ENCODE measurements at regions not wholly inside any gene's neighbourhood (a gene's known extent, or its start where the extent isn't known, plus 50 kb on each side); places are given as distances from the start of the nearest gene placed in this dataset.
A peak's percentile ranks its signal among the peaks of the same experiment; 100 is the strongest.
"Not testable (repeated sequence)": the region's sequence is repeated elsewhere in the genome, so short reads cannot be mapped to it uniquely, and the experiment has no call there.

DNA sequence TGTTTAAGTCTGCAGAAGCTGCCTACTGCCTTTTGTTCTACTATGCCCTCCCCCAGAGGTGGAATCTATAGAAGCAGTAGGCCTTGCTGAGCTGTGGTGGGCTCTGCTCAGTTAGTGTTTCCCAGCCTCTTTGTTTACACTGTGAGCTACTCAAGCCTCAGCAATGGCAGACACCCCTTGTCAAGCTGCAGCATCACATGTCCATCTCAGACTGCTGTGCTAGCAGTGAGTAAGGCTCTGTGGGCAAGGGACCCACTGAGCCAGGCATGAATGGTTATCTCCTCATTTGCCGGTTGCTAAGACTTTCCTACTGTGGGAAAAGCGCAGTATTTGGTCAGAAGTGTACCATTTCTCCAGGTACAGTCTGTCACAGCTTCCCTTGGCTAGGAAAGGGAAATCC lies 167.4 kb upstream of the IGFBP3 start:
- DNase-seq (ENCODE audit: low read depth); in situ Hi-C loops (cut with HindIII; ENCODE audit: low pct_unique_long_range_greater_than_20kb, low sequenced_read_pairs): not testable (repeated sequence)

DNA sequence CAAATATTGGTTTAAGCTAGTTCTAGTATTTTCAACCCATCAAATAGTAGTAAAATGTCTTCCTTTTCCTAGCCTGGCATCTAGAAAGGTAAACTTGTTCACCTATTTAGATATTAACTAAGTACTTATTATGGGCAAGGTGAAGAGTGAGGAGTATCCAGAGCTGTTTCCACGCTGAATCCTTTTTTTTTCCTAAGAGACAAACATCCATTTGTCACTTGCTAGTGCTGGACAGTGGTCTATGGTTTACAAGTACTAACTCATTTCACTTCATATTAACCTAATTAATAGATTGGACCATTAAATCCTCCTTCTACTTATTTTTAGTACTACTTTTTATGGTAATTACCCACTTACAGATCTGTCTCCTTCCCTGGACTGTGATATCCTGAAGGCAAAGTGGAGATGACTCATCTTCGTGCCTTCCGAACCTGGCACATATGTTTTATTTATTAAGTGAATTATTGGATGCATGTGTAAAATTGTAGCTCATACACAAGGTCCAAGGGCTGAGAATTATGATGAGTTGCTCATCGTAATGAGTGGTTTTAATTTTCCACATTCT lies 159.6 kb upstream of the IGFBP3 start:
- DNase-seq (ENCODE audit: low read depth) = no peak
- in situ Hi-C loops (cut with HindIII; ENCODE audit: low pct_unique_long_range_greater_than_20kb, low sequenced_read_pairs) = no loop called here

- in situ Hi-C loops (cut with HindIII; ENCODE audit: low pct_unique_long_range_greater_than_20kb, low sequenced_read_pairs) = no loop called here
- no peak for DNase-seq (ENCODE audit: low read depth)
Measured at GRCh38 chr7:46079421-46079820, 158.3 kb upstream of the IGFBP3 start.

DNA sequence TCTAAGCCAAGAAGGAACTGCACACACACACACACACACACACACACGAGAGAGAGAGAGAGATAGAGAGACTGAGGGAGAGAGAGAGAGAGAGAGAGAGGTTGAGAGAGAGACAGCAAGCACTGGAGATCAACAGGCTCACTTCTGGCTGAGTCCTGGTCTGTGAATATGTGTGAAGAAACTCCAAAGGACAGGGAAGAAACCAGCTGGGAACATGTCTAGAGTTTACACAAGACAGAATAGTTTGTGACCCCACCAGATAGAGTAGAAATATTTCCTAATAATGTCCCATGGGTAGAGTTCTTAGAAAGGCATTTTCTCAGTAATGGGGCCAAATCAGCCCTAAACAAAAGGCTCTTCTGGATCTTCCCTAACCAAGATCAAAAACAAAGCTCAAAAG lies 155.5 kb upstream of the IGFBP3 start:
- DNase-seq (ENCODE audit: low read depth) = no peak
- in situ Hi-C loops (cut with HindIII; ENCODE audit: low pct_unique_long_range_greater_than_20kb, low sequenced_read_pairs) = no loop called here

DNA sequence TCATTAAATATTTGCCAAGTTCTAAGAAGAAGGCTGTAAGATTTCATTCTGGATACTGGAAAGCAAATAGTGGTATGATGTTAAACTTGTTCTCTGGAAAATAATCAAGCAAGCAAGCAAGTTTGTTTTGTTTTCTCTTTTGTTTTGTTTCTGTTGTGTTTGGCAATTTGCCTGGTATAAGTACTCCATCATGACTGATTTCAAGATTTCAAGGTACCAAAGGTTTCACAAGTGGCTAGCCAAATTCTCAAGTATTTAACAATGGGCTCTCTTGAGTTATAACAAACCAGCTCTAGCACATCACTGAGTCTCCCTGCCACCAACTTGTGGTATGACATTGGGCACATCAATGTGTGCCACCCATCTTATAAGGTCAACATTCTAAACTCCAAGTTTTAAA lies 151.7 kb upstream of the IGFBP3 start:
- in situ Hi-C loops (cut with HindIII; ENCODE audit: low pct_unique_long_range_greater_than_20kb, low sequenced_read_pairs) = no loop called here
- peak; percentile 9 for DNase-seq (ENCODE audit: low read depth)

- in situ Hi-C loops (cut with HindIII; ENCODE audit: low pct_unique_long_range_greater_than_20kb, low sequenced_read_pairs) = no loop called here
- no peak for DNase-seq (ENCODE audit: low read depth)
Measured at GRCh38 chr7:46071601-46072000, 150.5 kb upstream of the IGFBP3 start.

DNA sequence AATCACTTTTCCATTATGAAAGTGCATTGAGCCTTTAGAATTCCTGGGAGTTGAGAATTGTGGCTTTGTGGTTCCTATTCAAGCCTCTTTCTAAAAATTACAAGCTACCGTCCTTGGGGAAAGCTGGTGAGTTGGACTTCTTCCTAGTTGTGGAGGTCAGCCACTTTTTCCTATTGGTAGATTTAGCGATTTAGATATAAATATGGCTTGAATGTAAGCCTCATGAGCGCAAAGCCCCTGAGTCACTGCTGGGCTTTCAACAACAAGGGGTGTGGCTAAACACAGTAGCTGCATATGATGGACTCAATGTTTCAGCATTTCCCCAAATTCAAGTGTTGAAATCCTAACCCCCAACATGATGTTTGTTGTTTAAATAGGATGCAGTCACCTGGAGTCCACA lies 150.0 kb upstream of the IGFBP3 start:
- in situ Hi-C loops (cut with HindIII; ENCODE audit: low pct_unique_long_range_greater_than_20kb, low sequenced_read_pairs) = no loop called here
- DNase-seq (ENCODE audit: low read depth) = no peak

- in situ Hi-C loops (cut with HindIII; ENCODE audit: low pct_unique_long_range_greater_than_20kb, low sequenced_read_pairs) = no loop called here
- DNase-seq (ENCODE audit: low read depth) = no peak
Measured at GRCh38 chr7:46068159-46068558, 147.1 kb upstream of the IGFBP3 start.

DNA sequence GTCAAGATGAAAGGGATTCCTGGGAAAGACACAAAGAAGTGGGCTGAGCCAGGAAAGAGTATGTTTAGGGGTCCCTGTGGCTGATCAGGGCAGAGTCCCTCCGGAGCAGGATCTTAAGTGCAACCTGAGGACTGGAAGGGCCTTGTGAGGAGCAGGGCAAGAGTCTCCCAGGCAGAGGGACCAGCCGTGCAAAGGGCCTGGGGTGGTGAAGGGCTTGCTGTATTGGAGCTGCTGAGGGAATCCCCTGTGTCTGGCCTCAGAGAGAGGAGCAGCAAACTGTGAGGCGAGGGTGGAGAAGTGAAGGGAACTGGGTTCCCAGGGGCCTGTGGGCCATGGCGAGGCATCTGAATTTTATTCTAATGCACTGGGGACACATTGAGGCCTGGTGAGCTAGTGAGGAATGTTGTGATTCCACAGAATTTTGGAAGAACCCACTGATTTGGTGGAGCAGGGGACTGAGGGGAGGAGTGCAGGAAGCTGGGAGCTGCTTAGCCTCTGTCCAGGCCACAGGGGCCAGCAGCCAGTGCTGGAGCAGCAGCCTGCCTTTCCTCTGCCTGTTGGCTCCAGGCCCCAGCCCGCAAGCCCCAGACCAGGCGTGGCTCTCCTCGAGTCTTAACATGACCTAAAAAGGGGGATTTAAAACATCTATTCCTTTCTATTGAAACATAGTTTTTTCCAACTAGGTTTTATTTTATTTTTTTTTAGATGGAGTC lies 138.4 kb upstream of the IGFBP3 start:
- in situ Hi-C loops (cut with HindIII; ENCODE audit: low pct_unique_long_range_greater_than_20kb, low sequenced_read_pairs) = no loop called here
- no peak for DNase-seq (ENCODE audit: low read depth)

DNA sequence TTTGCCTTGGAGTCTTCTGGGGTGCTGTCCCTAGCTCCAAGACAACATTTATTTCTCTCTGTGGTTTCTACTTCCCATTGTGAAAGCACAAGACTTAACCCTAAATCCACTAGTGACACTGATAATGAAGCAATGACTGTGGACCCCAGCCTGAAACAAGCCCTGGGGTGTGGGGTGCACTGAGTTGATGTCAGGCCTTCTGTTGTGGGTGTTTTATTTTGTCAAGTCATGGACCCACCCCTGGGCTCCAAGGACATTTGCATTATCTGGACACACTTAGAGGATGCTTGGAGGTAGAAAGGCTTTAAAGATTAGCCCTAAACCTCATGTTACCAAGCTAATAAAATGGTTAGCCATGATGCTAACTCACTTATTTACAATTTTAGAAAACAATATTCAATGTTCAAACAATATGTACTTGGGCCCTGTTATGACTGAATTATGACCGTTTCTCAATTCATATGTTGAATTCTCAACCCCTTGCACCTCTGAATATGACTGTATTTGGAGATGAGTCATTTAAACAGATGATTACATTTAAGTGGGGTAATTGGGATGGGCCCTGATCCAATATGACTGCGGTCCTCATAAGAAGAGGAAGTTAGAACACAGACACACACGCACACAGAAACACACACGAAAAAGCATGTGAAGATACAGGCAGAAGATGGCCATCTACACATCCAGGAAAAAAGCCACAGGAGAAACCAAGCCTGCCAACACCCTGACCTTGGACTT lies 137.2 kb upstream of the IGFBP3 start:
- no peak for DNase-seq (ENCODE audit: low read depth)
- in situ Hi-C loops (cut with HindIII; ENCODE audit: low pct_unique_long_range_greater_than_20kb, low sequenced_read_pairs) = no loop called here

GRCh38 chr7:46054915-46055314 lies 133.8 kb upstream of the IGFBP3 start:
- in situ Hi-C loops (cut with HindIII; ENCODE audit: low pct_unique_long_range_greater_than_20kb, low sequenced_read_pairs) = no loop called here
- no peak for DNase-seq (ENCODE audit: low read depth)

GRCh38 chr7:46054272-46054671 lies 133.2 kb upstream of the IGFBP3 start:
- in situ Hi-C loops (cut with HindIII; ENCODE audit: low pct_unique_long_range_greater_than_20kb, low sequenced_read_pairs) = no loop called here
- no peak for DNase-seq (ENCODE audit: low read depth)

GRCh38 chr7:46047581-46047980 lies 126.5 kb upstream of the IGFBP3 start:
- DNase-seq (ENCODE audit: low read depth) = no peak
- in situ Hi-C loops (cut with HindIII; ENCODE audit: low pct_unique_long_range_greater_than_20kb, low sequenced_read_pairs) = no loop called here

- in situ Hi-C loops (cut with HindIII; ENCODE audit: low pct_unique_long_range_greater_than_20kb, low sequenced_read_pairs) = not testable (repeated sequence)
Measured at GRCh38 chr7:46043338-46043737, 122.3 kb upstream of the IGFBP3 start.

DNA sequence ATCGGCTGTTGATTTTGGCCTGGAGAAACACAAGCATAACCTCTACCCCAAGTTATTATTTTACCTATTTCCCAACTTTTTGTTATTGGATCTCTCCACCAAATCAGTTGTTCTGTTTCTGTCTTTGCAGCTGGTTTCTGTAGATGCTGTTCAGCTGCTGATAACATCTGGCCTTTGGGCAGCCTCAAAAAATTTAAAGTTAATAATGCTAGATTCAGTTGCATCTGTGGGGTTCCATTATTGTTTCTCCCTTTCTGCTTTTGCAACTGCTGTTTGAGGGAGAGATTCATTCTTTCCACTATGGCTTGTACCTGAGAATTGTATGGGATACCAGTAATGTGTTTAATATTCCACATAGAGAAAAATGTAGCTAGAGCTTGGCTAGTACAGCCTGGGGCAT lies 118.7 kb upstream of the IGFBP3 start:
- in situ Hi-C loops (cut with HindIII; ENCODE audit: low pct_unique_long_range_greater_than_20kb, low sequenced_read_pairs); DNase-seq (ENCODE audit: low read depth): not testable (repeated sequence)

More at GRCh38 chr7:46043338-46043737, 122.3 kb upstream of the IGFBP3 start:
- not testable (repeated sequence) for DNase-seq (ENCODE audit: low read depth)

DNA sequence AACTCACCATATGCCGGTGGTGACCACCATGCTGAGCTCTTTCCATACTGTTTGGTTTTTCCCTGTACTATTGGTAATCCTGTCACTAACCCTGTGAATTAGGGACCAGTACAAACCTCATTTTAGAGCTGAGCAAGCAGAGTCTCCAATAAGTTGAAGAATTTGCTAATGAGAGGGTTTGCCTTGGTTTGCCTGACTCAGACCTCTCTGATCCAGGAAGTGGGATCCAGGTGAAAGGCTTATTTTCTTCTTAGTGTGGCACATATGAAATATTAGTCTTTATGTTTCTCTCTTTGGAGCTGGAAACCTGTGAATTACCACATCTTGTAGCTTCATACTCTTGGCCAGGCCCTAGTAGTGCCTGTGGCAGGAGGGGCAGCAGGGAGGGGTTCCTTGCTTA lies 114.1 kb upstream of the IGFBP3 start:
- DNase-seq (ENCODE audit: low read depth) = no peak
- in situ Hi-C loops (cut with HindIII; ENCODE audit: low pct_unique_long_range_greater_than_20kb, low sequenced_read_pairs) = no loop called here

DNA sequence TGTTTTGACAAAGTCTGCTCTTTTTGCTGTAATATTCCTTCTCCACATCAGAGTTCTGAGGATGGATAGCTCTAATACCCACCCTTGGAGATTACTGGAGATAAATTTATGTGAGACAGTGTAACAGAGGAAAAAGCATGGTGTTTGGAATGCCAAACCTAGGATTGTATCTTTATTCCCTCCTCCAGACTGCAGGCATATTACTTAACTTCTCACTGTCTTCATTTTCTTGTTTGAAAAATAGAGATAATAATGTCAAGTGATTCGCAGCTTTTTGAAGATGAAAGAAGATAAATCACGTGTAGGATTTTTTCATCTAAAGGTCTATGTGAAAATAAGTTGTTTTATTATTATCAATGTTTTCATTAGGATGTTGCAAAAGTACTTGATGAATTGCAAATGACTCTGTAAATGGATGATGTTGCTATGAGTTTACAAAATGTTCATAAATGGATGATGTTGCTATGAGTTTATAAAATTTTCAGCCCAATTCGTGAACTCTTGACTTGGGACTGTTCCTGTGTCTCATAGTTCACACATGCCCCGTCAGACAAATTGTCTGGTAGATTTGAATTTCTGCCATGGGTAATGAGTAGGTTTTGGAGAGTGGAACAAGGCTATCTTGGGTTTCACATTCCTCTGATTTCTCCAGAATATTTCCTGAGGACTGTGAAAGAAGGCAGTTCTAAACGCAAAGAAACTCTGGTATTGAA lies 113.1 kb upstream of the IGFBP3 start:
- no peak for DNase-seq (ENCODE audit: low read depth)
- in situ Hi-C loops (cut with HindIII; ENCODE audit: low pct_unique_long_range_greater_than_20kb, low sequenced_read_pairs) = no loop called here

- in situ Hi-C loops (cut with HindIII; ENCODE audit: low pct_unique_long_range_greater_than_20kb, low sequenced_read_pairs) = no loop called here
- DNase-seq (ENCODE audit: low read depth) = no peak
Measured at GRCh38 chr7:46033592-46033991, 112.5 kb upstream of the IGFBP3 start.

GRCh38 chr7:46032942-46033341 lies 111.9 kb upstream of the IGFBP3 start:
- in situ Hi-C loops (cut with HindIII; ENCODE audit: low pct_unique_long_range_greater_than_20kb, low sequenced_read_pairs) = no loop called here
- DNase-seq (ENCODE audit: low read depth) = peak; percentile 80

All from Caki2 (cell line).